ENCODE measurements at regions not wholly inside any gene's neighbourhood (a gene's known extent, or its start where the extent isn't known, plus 50 kb on each side); places are given as distances from the start of the nearest gene placed in this dataset.
"Not testable (repeated sequence)": the region's sequence is repeated elsewhere in the genome, so short reads cannot be mapped to it uniquely, and the experiment has no call there.

- Histone ChIP-seq H3K36me3 (ENCODE audit: control insufficient read depth, insufficient read depth, low read length) (no peaks in the 10 kb centered on the region), H3K9me3 (ENCODE audit: control insufficient read depth, insufficient read depth, low read depth, low read length) (no peaks in the 10 kb centered on the region), H3K4me1 (ENCODE audit: control insufficient read depth, insufficient read depth, low read length) (no peaks in the 10 kb centered on the region), H3K27ac (ENCODE audit: low read length) (no peak overlapping the region), H3K27me3 (ENCODE audit: control insufficient read depth, insufficient read depth, low read length) (no peaks in the 10 kb centered on the region), H3K4me3 (ENCODE audit: low read depth in 2 of 2, low read length in 2 of 2) (no peak overlapping the region)
- POLR2A ChIA-PET = no interaction called here
- DNase-seq (ENCODE audit: low read depth, low spot score) = no peak
- CTCF ChIA-PET = no interaction called here
- BruUV-seq (replicated peaks) = no TSS peak
- in situ Hi-C loops (cut with HindIII; ENCODE audit: low pct_unique_long_range_greater_than_20kb, low sequenced_read_pairs) = no loop called here
- intact Hi-C loops (cut with micrococcal nuclease; ENCODE audit: unreplicated experiment) = no loop called here
- no peak for TF ChIP-seq SIN3A (IDR thresholded peaks at IDR 0.05; ENCODE audit: borderline replicate concordance, insufficient read depth, low read depth, low read length)
- ATAC-seq = no peak
These were observed 121.3 kb upstream of the ZNF717 start for GRCh38 chr3:75906555-75907112.

- no TSS peak for BruUV-seq (replicated peaks)
These were observed 128.5 kb upstream of the ZNF717 start for GRCh38 chr3:75913800-75914350.

GRCh38 chr3:75914741-75915140 is 129.4 kb upstream of the ZNF717 start:
- not testable (repeated sequence) for BruUV-seq (replicated peaks)

More at GRCh38 chr3:75913800-75914350, 128.5 kb upstream of the ZNF717 start:
- no peaks in the 10 kb centered on the region for H3K9me3 ChIP-seq (ENCODE audit: control insufficient read depth, insufficient read depth, low read depth, low read length)
- intact Hi-C loops (cut with micrococcal nuclease; ENCODE audit: unreplicated experiment) = no loop called here
- no peak overlapping the region for H3K27ac ChIP-seq (ENCODE audit: low read length)
- H3K36me3 ChIP-seq (ENCODE audit: control insufficient read depth, insufficient read depth, low read length) = no peaks in the 10 kb centered on the region
- ATAC-seq (no peak), DNase-seq (ENCODE audit: low read depth, low spot score) (no peak)
- ChIA-PET POLR2A (no interaction called here), CTCF (no interaction called here)
- TF ChIP-seq CTCF (IDR thresholded peaks at IDR 0.05) (no peak), TCF7L2 (IDR thresholded peaks at IDR 0.05; ENCODE audit: low read depth, low read length) (no peak), POLR2AphosphoS5 (IDR thresholded peaks at IDR 0.05; ENCODE audit: low read depth, low read length) (no peak), SIN3A (IDR thresholded peaks at IDR 0.05; ENCODE audit: borderline replicate concordance, insufficient read depth, low read depth, low read length) (no peak), REST (IDR thresholded peaks at IDR 0.05; ENCODE audit: insufficient read depth in 1 of 2, low read depth in 2 of 2, low read length in 1 of 2) (no peak)
- no peaks in the 10 kb centered on the region for H3K4me1 ChIP-seq (ENCODE audit: control insufficient read depth, insufficient read depth, low read length)
- no peaks in the 10 kb centered on the region for H3K27me3 ChIP-seq (ENCODE audit: control insufficient read depth, insufficient read depth, low read length)
- in situ Hi-C loops (cut with HindIII; ENCODE audit: low pct_unique_long_range_greater_than_20kb, low sequenced_read_pairs) = no loop called here
- no peak overlapping the region for H3K4me3 ChIP-seq (ENCODE audit: low read depth in 2 of 2, low read length in 2 of 2)

More at GRCh38 chr3:75914741-75915140, 129.4 kb upstream of the ZNF717 start:
- in situ Hi-C loops (cut with HindIII; ENCODE audit: low pct_unique_long_range_greater_than_20kb, low sequenced_read_pairs); H3K36me3 ChIP-seq (ENCODE audit: control insufficient read depth, insufficient read depth, low read length); H3K27ac ChIP-seq (ENCODE audit: low read length); DNase-seq (ENCODE audit: low read depth, low spot score); POLR2A ChIA-PET; H3K27me3 ChIP-seq (ENCODE audit: control insufficient read depth, insufficient read depth, low read length); H3K4me1 ChIP-seq (ENCODE audit: control insufficient read depth, insufficient read depth, low read length); intact Hi-C loops (cut with micrococcal nuclease; ENCODE audit: unreplicated experiment); CTCF ChIA-PET; H3K4me3 ChIP-seq (ENCODE audit: low read depth in 2 of 2, low read length in 2 of 2); ATAC-seq; H3K9me3 ChIP-seq (ENCODE audit: control insufficient read depth, insufficient read depth, low read depth, low read length): not testable (repeated sequence)

Measured in Panc1 (cell line).